Sigmoid colon (tissue), 6 donors: ENCODE measurements at regions not wholly inside any gene's neighbourhood (a gene's known extent, or its start where the extent isn't known, plus 50 kb on each side); places are given as distances from the start of the nearest gene placed in this dataset.

Experiments
- DNase-seq: peaks from one replicate; pipeline ENCODE4 v3.0.0-alpha.2; 2019
- H3K27ac ChIP-seq, 4 donors: fragments of 200-600 bp; sonication (generic); one replicate each; pipeline ENCODE4 v1.5.1; 2016 to 2019; ENCODE audit warnings: mild to moderate bottlenecking in 1 of 4
- H3K27me3 ChIP-seq, 3 donors: fragments of 200-600 bp; sonication (generic); one replicate each; pipeline ENCODE4 v1.5.1; 2019; ENCODE audit warnings: mild to moderate bottlenecking in 1 of 3
- H3K36me3 ChIP-seq, 4 donors: fragments of 200-600 bp; sonication (generic); one replicate each; pipeline ENCODE4 v1.5.1; 2016 to 2019
- H3K4me1 ChIP-seq, 4 donors: fragments of 200-600 bp; sonication (generic); one replicate each; pipeline ENCODE4 v1.5.1; 2017 to 2019
- H3K4me3 ChIP-seq, 4 donors: fragments of 200-600 bp; sonication (generic); one replicate each; pipeline ENCODE4 v1.5.1; 2017 to 2019; ENCODE audit warnings: mild to moderate bottlenecking in 2 of 4, moderate library complexity in 1 of 4
- H3K9me3 ChIP-seq, 4 donors: fragments of 200-600 bp in 3 of 4; sonication (generic) in 3 of 4; one replicate each; pipeline versions ENCODE4 v1.5.1 to v1.6.1; 2013 to 2019
- EP300 ChIP-seq, 4 donors: sonication (generic); formaldehyde crosslinking; IDR thresholded peaks; one replicate each; pipeline ENCODE4 v1.6.1; 2017; ENCODE audit warnings: antibody characterized with exemption in 4 of 4
- POLR2A ChIP-seq, 2 donors: fragments of 450-650 bp; IDR thresholded peaks; one replicate each; pipeline ENCODE4 v1.6.1; 2016; ENCODE audit warnings: antibody characterized with exemption in 2 of 2, mild to moderate bottlenecking in 2 of 2, moderate library complexity in 2 of 2
- POLR2AphosphoS5 ChIP-seq, 4 donors: sonication (generic); formaldehyde crosslinking; IDR thresholded peaks; one replicate each; pipeline ENCODE4 v1.6.1; 2017; ENCODE audit warnings: antibody characterized with exemption in 4 of 4
- WGBS, 2 donors: extraction: QIAGEN DNeasy Blood & Tissue Kit; methylation state at CpG; one replicate each; pipeline ENCODE4 v1.1.7; 2013; 5-methylcytosine and 5-hydroxymethylcytosine counted together
- intact Hi-C: fragments of 100-400 bp; cut with DNase I; formaldehyde crosslinking; loops from one replicate; pipeline ENCODE4 v1.15.1; 2023
- TF ChIP-seq, protein P1 (sequence below), 4 experiments: fragments of 450-650 bp in 3 of 4; fragments of 200-600 bp in 1 of 4; IDR thresholded peaks; one replicate each; pipeline ENCODE4 v1.5.1; 2016 to 2019; ENCODE audit warnings: antibody characterized with exemption in 4 of 4, mild to moderate bottlenecking in 3 of 4, moderate library complexity in 2 of 4
- donor health status: healthy with polysubstance abuse.
- donor health status: healthy.

DNA sequence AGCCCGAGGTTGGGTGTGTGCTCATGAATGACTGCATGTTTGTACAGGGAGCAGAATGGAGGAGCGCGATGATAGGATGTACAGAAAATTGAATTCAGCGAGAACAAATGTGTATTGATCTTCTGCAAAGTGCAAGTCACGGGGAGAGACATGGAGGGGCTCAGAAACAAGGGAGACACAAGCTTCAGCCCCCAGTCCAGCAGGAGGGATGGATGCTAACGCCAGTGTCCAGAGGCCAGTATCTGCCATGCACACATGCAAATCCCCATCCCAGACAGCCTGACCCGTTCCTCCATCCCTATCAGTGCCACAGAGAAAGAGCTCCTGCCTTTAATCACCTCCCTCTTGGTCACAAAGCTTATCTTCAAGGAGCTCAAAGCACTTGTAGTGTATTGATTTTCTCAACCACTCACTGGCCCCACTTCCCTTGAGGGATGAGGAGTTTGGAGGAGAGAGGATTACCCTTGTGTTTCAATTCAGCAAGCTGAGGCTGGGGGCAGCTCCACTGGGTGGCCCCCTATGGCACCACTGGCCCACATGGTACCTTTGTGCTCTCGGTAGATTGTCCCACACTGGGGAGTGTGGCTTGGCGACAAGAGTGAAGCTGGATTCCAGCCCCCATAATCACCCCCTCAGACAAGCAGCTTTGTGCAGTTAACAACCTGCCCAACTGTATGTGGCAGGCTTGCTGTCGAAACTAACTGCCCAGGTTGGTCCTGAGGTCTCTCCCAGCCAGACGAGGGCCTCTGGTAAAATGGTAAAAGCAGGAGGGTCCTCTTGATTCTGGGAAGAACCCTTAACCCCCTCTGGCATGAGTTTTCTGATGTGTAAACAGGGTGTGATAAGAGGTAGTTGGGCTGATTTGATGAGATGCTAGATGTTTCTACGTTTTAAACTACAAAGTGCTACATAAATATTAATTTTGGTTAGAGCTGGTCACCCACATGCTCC, 151.6 kb upstream of the UNC5B start:
- intact Hi-C loops, result no loop called here
- Histone ChIP-seq H3K9me3 (no peaks in the 10 kb centered on the region), H3K27ac (no peak overlapping the region), H3K4me1 (no peaks in the 10 kb centered on the region), H3K4me3 (no peak overlapping the region), H3K36me3 (no peaks in the 10 kb centered on the region), H3K27me3 (no peaks in the 10 kb centered on the region)
- WGBS, 2 donors, result 68 to 86% methylated on average over 12 of the region's 12 CpGs
- no peak for DNase-seq
- TF ChIP-seq, protein P1, sequence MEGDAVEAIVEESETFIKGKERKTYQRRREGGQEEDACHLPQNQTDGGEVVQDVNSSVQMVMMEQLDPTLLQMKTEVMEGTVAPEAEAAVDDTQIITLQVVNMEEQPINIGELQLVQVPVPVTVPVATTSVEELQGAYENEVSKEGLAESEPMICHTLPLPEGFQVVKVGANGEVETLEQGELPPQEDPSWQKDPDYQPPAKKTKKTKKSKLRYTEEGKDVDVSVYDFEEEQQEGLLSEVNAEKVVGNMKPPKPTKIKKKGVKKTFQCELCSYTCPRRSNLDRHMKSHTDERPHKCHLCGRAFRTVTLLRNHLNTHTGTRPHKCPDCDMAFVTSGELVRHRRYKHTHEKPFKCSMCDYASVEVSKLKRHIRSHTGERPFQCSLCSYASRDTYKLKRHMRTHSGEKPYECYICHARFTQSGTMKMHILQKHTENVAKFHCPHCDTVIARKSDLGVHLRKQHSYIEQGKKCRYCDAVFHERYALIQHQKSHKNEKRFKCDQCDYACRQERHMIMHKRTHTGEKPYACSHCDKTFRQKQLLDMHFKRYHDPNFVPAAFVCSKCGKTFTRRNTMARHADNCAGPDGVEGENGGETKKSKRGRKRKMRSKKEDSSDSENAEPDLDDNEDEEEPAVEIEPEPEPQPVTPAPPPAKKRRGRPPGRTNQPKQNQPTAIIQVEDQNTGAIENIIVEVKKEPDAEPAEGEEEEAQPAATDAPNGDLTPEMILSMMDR (IDR thresholded peaks at IDR 0.05), result no peak
- TF ChIP-seq POLR2A (IDR thresholded peaks at IDR 0.05), result no peak
- TF ChIP-seq POLR2AphosphoS5 (IDR thresholded peaks at IDR 0.05), result no peak
- no peak for TF ChIP-seq EP300 (IDR thresholded peaks at IDR 0.05)

DNA sequence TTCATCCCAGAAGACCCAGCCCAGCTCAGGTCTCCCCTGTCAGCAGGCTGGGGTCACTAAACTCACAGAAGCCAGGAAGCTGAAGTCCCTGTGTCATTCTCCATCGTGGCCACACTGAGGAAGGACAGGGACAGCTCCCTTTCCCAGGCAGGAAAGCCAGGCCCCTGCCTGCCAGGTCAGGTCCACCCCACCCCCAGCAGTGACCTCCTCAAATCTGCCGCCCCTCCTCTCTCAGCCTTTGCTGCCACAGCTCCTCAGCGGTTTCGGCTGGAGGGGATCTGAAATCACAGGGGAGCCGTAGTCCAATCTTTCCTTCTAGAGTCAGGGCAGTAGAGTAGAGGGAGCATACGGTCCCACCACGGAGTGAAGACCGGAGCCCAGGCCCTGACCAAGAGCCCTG, 150.9 kb upstream of the UNC5B start:
- intact Hi-C loops, result no loop called here
- no peak for TF ChIP-seq EP300 (IDR thresholded peaks at IDR 0.05)
- TF ChIP-seq, protein P1 (IDR thresholded peaks at IDR 0.05), result no peak
- Histone ChIP-seq H3K36me3 (no peaks in the 10 kb centered on the region), H3K27me3 (no peaks in the 10 kb centered on the region), H3K4me3 (no peak overlapping the region), H3K9me3 (no peaks in the 10 kb centered on the region), H3K27ac (no peak overlapping the region), H3K4me1 (no peaks in the 10 kb centered on the region)
- 73 to 84% methylated on average over 8 of the region's 8 CpGs for WGBS, 2 donors
- no peak for DNase-seq

DNA sequence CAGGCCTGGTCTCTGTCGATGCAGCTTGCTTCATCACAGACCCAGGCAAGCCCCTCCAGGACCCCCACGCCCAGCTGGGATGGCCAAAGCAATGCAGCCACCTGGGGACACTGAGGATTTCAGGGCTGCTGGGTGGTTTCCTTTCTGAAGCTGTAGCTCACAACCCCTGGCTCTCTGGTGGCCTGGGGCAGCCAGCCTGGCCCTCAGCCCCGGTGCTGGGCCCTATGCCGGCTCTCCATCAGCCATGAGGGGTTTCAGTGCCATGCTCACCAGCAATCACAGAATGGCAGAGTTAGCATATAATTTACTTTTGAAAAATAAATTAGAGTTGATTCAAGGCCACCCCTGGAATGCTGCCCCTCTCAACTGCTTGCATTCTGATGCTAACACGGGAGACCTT, 150.2 kb upstream of the UNC5B start:
- no peaks in the 10 kb centered on the region for H3K36me3 ChIP-seq
- TF ChIP-seq POLR2AphosphoS5 (IDR thresholded peaks at IDR 0.05) (no peak), POLR2A (IDR thresholded peaks at IDR 0.05) (no peak), EP300 (IDR thresholded peaks at IDR 0.05) (no peak)
- TF ChIP-seq, protein P1 (IDR thresholded peaks at IDR 0.05), result no peak
- no peaks in the 10 kb centered on the region for H3K27me3 ChIP-seq
- H3K9me3 ChIP-seq, result no peaks in the 10 kb centered on the region
- no peak overlapping the region for H3K27ac ChIP-seq
- no peak for DNase-seq
- intact Hi-C loops, result no loop called here
- no peak overlapping the region for H3K4me3 ChIP-seq
- 81 to 84% methylated on average over 5 of the region's 5 CpGs for WGBS, 2 donors
- H3K4me1 ChIP-seq, result no peaks in the 10 kb centered on the region

DNA sequence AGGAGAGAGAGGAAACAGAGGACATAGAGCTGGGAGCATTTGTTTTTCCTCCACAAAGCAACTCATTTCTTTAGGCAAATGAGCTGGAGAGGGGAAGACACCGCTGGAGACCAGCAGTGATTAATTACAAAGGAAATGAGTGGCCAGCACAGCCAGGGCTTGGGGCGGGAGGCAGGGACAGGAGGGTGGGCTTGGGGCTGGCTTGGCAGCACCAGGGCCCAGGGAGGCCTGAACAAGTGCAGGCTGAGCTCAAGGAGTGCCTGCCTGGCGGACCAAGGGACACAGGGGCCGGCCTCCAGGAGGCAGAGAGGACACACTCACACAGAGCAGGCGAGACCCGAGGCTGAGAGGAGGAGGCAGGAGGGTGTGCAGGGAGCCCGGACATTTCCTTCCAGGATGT, 149.0 kb upstream of the UNC5B start:
- TF ChIP-seq POLR2AphosphoS5 (IDR thresholded peaks at IDR 0.05) (no peak), EP300 (IDR thresholded peaks at IDR 0.05) (no peak), POLR2A (IDR thresholded peaks at IDR 0.05) (no peak)
- TF ChIP-seq, protein P1 (IDR thresholded peaks at IDR 0.05), result no peak
- no peaks in the 10 kb centered on the region for H3K9me3 ChIP-seq
- no peak for DNase-seq
- H3K4me3 ChIP-seq, result no peak overlapping the region
- no peak overlapping the region for H3K27ac ChIP-seq
- H3K4me1 ChIP-seq, result no peaks in the 10 kb centered on the region
- no peaks in the 10 kb centered on the region for H3K36me3 ChIP-seq
- no peaks in the 10 kb centered on the region for H3K27me3 ChIP-seq
- intact Hi-C loops, result no loop called here
- 72 to 76% methylated on average over 7 of the region's 7 CpGs for WGBS, 2 donors
